ENCODE measurements at regions not wholly inside any gene's neighbourhood (a gene's known extent, or its start where the extent isn't known, plus 50 kb on each side); places are given as distances from the start of the nearest gene placed in this dataset.

DNA sequence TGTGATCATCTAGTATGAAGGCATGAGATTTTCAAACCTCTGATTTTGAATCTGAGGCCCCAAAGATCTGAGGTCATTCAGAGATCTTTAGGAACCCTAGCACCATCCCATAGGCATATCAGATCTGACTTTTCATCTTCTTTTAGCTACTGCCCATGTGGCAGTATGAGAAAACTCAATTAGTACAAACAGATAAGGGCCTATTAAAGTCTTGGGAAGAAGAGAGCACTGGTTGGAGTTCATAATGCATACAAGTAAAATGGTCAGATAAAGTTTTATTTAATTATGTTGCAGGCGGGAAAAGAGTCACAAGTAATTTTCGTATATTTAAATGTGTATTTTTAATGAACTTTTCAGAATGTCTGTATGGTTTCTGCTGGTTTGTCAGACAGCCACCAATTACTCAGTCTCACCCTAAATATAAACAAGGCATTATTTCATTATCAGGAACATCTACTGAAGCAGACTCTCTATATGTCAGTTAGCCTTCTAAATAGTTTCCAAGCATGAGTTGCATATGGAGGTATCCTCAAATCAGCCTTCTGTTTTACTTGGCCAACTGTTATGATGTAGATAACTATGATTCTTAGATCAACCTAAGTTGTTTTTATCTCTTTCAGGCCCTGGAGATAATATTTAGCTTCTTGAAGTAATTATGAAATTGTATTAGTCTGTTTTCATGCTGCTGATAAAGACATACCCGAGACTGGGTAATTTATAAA lies 340.3 kb upstream of the TBC1D5 start:
- Histone ChIP-seq H3K27ac (no peak overlapping the region), H3K9me3 (no peaks in the 10 kb centered on the region), H3K27me3 (no peaks in the 10 kb centered on the region), H3K36me3 (no peaks in the 10 kb centered on the region), H3K4me3 (no peak overlapping the region), H3K4me1 (no peaks in the 10 kb centered on the region)
- intact Hi-C loops (cut with DNase I; ENCODE audit: low total_unique reads): no loop called here
- no peak for TF ChIP-seq POLR2AphosphoS5 (IDR thresholded peaks at IDR 0.05)
- TF ChIP-seq POLR2A (IDR thresholded peaks at IDR 0.05): no peak
- TF ChIP-seq, protein P1, sequence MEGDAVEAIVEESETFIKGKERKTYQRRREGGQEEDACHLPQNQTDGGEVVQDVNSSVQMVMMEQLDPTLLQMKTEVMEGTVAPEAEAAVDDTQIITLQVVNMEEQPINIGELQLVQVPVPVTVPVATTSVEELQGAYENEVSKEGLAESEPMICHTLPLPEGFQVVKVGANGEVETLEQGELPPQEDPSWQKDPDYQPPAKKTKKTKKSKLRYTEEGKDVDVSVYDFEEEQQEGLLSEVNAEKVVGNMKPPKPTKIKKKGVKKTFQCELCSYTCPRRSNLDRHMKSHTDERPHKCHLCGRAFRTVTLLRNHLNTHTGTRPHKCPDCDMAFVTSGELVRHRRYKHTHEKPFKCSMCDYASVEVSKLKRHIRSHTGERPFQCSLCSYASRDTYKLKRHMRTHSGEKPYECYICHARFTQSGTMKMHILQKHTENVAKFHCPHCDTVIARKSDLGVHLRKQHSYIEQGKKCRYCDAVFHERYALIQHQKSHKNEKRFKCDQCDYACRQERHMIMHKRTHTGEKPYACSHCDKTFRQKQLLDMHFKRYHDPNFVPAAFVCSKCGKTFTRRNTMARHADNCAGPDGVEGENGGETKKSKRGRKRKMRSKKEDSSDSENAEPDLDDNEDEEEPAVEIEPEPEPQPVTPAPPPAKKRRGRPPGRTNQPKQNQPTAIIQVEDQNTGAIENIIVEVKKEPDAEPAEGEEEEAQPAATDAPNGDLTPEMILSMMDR (IDR thresholded peaks at IDR 0.05): no peak
- no peak for TF ChIP-seq EP300 (IDR thresholded peaks at IDR 0.05)
- 72 to 82% (median 78%) methylated on average over 3 of the region's 3 CpGs for WGBS, 5 donors
- DNase-seq: no peak

DNA sequence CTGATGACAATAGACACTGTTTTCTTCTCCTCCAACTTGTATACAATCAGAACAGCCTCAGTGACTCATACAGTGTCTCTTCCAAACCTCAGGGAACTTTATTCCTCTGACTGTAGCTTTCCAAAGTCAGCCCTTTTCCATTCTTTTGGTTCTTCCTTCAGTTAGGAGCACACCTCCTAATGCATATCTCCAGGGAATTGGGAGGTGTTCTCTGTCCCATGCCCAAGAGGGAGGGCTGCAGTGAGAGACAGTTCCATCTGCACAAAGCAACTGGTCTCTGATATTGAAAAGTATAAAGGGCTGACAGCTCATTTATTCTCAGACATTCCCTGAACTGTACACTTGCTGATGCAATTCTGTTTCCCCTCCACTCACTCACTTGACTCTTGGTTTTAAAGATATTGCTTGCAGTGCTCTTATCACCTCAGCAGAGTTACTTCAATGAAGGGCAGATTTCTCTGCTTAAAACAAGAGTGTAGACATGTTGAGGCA lies 337.8 kb upstream of the TBC1D5 start:
- no peak overlapping the region for H3K4me3 ChIP-seq
- H3K4me1 ChIP-seq: no peaks in the 10 kb centered on the region
- no peak for DNase-seq
- intact Hi-C loops (cut with DNase I; ENCODE audit: low total_unique reads): no loop called here
- H3K9me3 ChIP-seq: no peaks in the 10 kb centered on the region
- no peak overlapping the region for H3K27ac ChIP-seq
- no peaks in the 10 kb centered on the region for H3K36me3 ChIP-seq
- no peaks in the 10 kb centered on the region for H3K27me3 ChIP-seq
- no peak for TF ChIP-seq POLR2AphosphoS5 (IDR thresholded peaks at IDR 0.05)
- no peak for TF ChIP-seq EP300 (IDR thresholded peaks at IDR 0.05)
- TF ChIP-seq POLR2A (IDR thresholded peaks at IDR 0.05): no peak
- TF ChIP-seq, protein P1 (IDR thresholded peaks at IDR 0.05): no peak

DNA sequence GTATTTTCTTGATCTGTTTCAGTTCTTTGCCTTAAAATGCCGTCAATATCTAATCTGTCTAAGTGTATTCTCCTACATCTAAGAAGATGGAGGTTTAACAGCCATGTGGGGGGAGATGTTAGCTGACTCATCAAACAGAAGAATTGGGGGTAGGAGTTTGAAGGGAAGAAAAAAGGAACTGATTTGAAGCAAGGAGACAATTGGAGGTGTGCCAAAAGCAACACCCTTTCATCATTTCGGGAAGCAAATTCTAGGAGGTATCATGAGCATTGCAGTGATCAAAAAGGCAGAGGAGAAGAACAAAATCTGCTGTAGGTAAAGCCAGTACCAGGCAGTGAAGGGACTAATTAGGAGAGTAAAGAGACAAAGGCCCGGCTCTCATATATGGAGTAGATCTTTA lies 337.3 kb upstream of the TBC1D5 start:
- TF ChIP-seq POLR2A (IDR thresholded peaks at IDR 0.05): no peak
- TF ChIP-seq EP300 (IDR thresholded peaks at IDR 0.05): no peak
- TF ChIP-seq, protein P1 (IDR thresholded peaks at IDR 0.05): no peak
- no peak for TF ChIP-seq POLR2AphosphoS5 (IDR thresholded peaks at IDR 0.05)
- no peaks in the 10 kb centered on the region for H3K9me3 ChIP-seq
- H3K36me3 ChIP-seq: no peaks in the 10 kb centered on the region
- H3K4me3 ChIP-seq: no peak overlapping the region
- no peaks in the 10 kb centered on the region for H3K27me3 ChIP-seq
- no peaks in the 10 kb centered on the region for H3K4me1 ChIP-seq
- intact Hi-C loops (cut with DNase I; ENCODE audit: low total_unique reads): no loop called here
- H3K27ac ChIP-seq: no peak overlapping the region
- no peak for DNase-seq
- 60 to 67% (median 63%) methylated on average over 3 of the region's 3 CpGs for WGBS, 5 donors

DNA sequence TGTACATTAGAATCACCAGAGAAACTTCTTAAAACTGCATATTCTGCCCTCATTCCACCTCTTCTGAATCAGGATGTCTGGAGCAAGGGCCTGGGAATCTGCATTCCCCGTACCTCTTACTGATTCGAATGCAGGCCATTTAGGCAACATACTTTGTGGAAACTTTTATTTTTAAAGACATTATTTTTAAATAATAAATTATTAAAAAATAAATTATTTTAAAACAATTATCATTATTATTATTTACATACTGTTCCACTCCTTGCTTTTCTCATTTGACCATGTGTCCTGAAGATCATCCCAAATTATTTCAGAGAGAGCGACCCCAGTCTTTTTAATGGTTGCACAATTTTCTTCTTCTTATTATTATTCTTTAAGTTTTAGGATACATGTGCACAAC lies 336.6 kb upstream of the TBC1D5 start:
- Histone ChIP-seq H3K27ac (no peak overlapping the region), H3K27me3 (no peaks in the 10 kb centered on the region), H3K9me3 (no peaks in the 10 kb centered on the region), H3K4me1 (no peaks in the 10 kb centered on the region), H3K36me3 (no peaks in the 10 kb centered on the region), H3K4me3 (no peak overlapping the region)
- no peak for TF ChIP-seq EP300 (IDR thresholded peaks at IDR 0.05)
- DNase-seq: no peak
- intact Hi-C loops (cut with DNase I; ENCODE audit: low total_unique reads): no loop called here
- WGBS, 5 donors: 90 to 95% (median 95%) methylated on average over 3 of the region's 3 CpGs

DNA sequence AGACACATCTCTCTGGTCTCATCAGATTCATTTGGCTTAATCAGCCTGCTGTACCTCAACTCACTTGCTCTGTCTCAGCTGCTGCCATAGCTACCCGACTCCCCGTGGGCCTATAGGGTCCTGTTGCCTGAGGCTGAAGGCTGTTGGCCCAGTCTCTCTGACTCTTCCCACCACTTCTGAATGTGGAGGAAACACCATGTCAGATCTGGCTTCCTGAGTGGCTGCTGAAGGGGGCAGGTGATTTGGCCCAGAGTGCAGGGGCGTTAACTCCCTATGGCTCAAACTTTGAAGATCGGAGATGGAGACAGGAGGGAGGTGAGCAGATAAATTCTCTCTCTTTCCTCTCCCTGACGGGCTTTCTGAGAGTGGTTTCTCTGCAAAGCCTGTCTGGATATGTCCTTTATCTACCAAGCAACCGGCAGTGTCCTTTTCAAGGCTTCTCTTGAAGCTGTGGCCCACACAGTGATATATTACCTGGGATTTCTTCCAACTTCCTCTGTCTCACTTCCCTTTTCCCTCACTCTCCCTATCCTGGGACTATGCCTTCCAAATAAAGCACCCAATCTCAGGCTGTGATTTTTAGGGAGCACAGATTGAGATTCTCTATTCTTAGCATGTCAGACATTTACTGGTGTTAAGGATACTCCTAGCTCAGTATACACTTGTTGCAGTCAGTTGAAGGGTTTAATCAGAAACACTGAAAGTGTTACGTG lies 334.9 kb upstream of the TBC1D5 start:
- WGBS, 5 donors: 67 to 74% (median 69%) methylated on average over 7 of the region's 7 CpGs
- H3K9me3 ChIP-seq: no peaks in the 10 kb centered on the region
- H3K27me3 ChIP-seq: no peaks in the 10 kb centered on the region
- no peak overlapping the region for H3K4me3 ChIP-seq
- no peak overlapping the region for H3K27ac ChIP-seq
- DNase-seq: no peak
- H3K36me3 ChIP-seq: no peaks in the 10 kb centered on the region
- TF ChIP-seq, protein P1 (IDR thresholded peaks at IDR 0.05): no peak
- TF ChIP-seq POLR2A (IDR thresholded peaks at IDR 0.05) (no peak), EP300 (IDR thresholded peaks at IDR 0.05) (no peak), POLR2AphosphoS5 (IDR thresholded peaks at IDR 0.05) (no peak)
- intact Hi-C loops (cut with DNase I; ENCODE audit: low total_unique reads): no loop called here
- H3K4me1 ChIP-seq: no peaks in the 10 kb centered on the region

Data from stomach (tissue), 8 donors.